Activated CD4-positive, alpha-beta T cell treated with anti-CD3 and anti-CD28 coated beads, Interleukin-2, amount 10 ng/mL, durations not matched to agents 24 days and 14 days (primary cell): ENCODE measurements at regions not wholly inside any gene's neighbourhood (a gene's known extent, or its start where the extent isn't known, plus 50 kb on each side); places are given as distances from the start of the nearest gene placed in this dataset.

Experiments
- DNase-seq: peaks from one replicate; pipeline ENCODE4 v3.0.0; 2022
- H3K27ac Mint-ChIP-seq: one replicate; pipeline ENCODE4 v1.8.0; 2022; ENCODE audit warnings: mild to moderate bottlenecking, mixed read lengths
- H3K27me3 Mint-ChIP-seq: one replicate; pipeline ENCODE4 v1.8.0; 2022; ENCODE audit warnings: mixed read lengths
- H3K36me3 Mint-ChIP-seq: one replicate; pipeline ENCODE4 v1.8.0; 2022; ENCODE audit warnings: low read depth, mild to moderate bottlenecking, mixed read lengths
- H3K4me1 Mint-ChIP-seq: one replicate; pipeline ENCODE4 v1.8.0; 2021; ENCODE audit warnings: mixed read lengths
- H3K4me3 Mint-ChIP-seq: one replicate; pipeline ENCODE4 v1.8.0; 2022; ENCODE audit warnings: mild to moderate bottlenecking, moderate library complexity, mixed read lengths
- H3K9me3 Mint-ChIP-seq: one replicate; pipeline ENCODE4 v1.8.0; 2021; ENCODE audit warnings: mixed read lengths
- intact Hi-C: fragments of 100-400 bp; cut with micrococcal nuclease; formaldehyde crosslinking; loops from one replicate; pipeline ENCODE4 v1.15.1; 2023

DNA sequence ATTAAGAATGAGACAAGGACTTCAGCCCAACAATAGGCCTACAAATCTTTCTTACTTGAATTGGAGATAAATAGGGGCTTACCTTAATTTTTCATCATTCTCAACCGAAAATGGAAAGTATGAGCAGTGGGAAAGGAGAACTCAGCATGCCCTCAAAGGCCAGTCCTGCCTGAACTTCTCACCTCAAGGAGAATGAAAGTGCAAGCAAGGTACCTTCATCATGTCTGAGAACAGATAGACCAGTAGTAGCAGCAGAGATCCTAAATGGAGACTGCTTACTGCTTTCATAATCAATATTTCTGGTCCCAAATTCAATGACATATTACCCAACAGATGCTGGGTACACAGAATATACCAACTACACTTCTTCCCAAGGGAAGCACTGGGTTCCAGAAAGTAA is 194.0 kb upstream of the SLITRK1 start:
- H3K4me1 Mint-ChIP-seq: no peaks in the 10 kb centered on the region
- H3K27me3 Mint-ChIP-seq: no peaks in the 10 kb centered on the region
- H3K27ac Mint-ChIP-seq: no peak overlapping the region
- no peak for DNase-seq
- intact Hi-C loops: no loop called here
- H3K9me3 Mint-ChIP-seq: no peaks in the 10 kb centered on the region
- H3K36me3 Mint-ChIP-seq: no peaks in the 10 kb centered on the region
- H3K4me3 Mint-ChIP-seq: no peak overlapping the region

DNA sequence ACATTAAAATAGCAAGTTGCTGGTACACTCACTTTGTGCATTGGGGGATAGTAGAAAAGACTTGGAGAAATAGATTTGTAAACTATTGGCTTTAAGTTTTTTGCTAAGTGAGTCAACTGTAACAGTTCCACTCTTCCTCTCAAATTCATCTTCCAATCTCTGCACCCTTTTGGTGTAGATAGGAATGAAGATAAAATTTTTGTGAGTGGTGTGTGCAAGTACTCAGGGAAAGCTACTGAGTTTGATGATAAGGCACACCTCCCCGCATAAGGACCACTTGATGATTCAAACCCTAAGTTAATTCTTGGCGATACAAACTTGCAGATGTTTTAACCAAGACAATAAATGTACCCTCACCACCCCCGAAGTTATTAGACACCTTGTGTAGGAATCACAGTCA is 168.3 kb upstream of the SLITRK1 start:
- no peaks in the 10 kb centered on the region for H3K36me3 Mint-ChIP-seq
- no peak for DNase-seq
- H3K9me3 Mint-ChIP-seq: no peaks in the 10 kb centered on the region
- intact Hi-C loops: no loop called here
- H3K27me3 Mint-ChIP-seq: no peaks in the 10 kb centered on the region
- H3K4me1 Mint-ChIP-seq: no peaks in the 10 kb centered on the region
- no peak overlapping the region for H3K4me3 Mint-ChIP-seq
- H3K27ac Mint-ChIP-seq: no peak overlapping the region

DNA sequence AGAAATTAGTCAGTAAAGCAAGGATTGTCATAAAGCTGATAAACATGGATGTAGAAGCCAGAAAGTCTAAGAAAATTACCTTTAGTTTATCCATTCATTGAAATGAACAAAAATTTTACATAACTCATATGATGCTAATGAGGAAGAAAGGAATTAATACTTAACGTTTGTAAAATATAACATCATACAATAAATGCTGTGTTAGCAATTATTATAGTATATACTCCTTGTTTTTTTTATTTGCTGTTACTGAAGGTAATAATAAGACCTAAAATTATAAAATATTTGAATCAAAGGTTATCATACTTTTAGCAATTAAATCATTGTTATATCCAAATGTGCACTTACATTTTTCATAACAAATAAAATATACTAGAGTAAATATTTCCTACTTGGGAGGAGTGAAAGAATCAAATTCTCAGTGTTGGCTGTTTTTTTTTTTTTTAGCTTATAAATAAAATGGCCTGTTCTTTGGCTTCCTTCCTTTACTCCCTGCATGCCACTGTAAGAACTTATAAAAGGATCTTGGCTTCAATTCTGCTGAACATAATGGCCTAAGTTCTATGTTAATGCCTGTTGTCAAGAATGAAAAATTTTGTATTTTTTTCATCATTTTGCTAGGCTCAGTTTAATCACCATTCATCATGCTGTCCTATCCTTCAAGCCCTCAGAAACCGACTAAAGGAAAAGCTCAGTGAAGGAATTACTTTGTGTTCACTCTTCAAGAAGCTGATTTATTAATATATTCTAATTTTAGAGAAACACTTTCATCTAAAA is 167.4 kb upstream of the SLITRK1 start:
- Mint-ChIP-seq H3K4me1 (no peaks in the 10 kb centered on the region), H3K36me3 (no peaks in the 10 kb centered on the region)
- no peak for DNase-seq

DNA sequence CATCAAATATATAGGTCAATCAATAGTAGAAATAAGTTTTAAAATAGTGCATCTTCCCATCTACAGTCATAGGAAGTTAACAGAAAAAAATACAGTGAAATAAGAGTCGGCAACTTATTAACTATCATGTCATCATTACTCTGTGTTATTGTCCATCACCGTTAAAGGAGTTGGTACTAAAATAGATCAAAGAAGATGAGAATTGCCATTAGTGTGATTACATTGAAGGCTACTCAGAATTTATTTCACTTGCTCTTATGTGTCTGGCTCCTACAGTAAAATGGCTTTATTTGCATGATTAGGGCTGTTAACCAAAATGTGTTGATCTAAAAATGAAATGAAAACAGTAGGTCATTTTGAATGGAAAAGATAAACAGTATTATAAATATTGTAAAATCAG is 162.5 kb upstream of the SLITRK1 start:
- Mint-ChIP-seq H3K9me3 (no peaks in the 10 kb centered on the region), H3K4me1 (no peaks in the 10 kb centered on the region), H3K4me3 (no peak overlapping the region), H3K27ac (no peak overlapping the region), H3K27me3 (no peaks in the 10 kb centered on the region), H3K36me3 (no peaks in the 10 kb centered on the region)
- intact Hi-C loops: no loop called here
- DNase-seq: no peak

More for the DNA sequence above, 167.4 kb upstream of the SLITRK1 start:
- no peak overlapping the region for H3K27ac Mint-ChIP-seq
- H3K27me3 Mint-ChIP-seq: no peaks in the 10 kb centered on the region
- H3K9me3 Mint-ChIP-seq: no peaks in the 10 kb centered on the region
- intact Hi-C loops: no loop called here
- H3K4me3 Mint-ChIP-seq: no peak overlapping the region

DNA sequence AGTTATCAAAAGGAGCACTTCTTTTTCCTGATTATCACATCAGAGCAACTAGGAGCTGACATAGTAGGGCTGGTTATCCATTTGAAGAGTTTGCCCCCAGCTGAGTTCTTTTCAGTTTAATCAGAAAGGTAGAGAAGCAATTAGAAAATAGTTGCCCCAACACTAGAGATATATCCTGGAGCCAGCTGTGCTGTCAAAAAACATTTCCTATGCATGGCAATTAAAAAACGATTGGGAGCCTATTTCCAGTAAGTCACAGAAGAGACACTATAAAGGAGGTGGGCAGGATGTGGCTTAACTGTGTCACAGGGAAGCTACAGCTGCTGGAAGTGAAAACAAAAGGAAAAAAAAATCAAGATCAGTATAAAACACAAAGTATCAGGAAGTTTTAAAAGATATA is 155.7 kb upstream of the SLITRK1 start:
- peak; percentile 56 for DNase-seq

DNA sequence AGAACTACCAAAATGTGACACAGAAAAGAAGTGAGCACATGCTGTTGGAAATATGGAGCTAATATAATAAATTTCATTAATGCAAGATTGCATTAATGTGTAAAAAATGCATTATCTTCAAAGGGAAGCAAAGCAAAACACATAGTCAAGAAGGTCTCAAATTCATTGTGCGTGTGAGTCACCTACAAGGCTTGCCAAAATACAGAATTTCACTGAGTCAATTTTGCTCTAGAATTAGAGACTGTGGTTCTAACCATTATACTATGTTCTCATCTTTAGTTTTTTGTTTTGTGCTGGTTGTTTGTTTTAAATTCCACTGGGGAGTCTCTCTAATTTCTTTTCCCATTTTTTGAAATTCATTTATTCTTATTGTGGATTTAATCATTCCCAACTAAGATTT is 149.8 kb upstream of the SLITRK1 start:
- intact Hi-C loops: no loop called here
- Mint-ChIP-seq H3K9me3 (peaks cover 11% of the 10 kb centered on the region), H3K27me3 (no peaks in the 10 kb centered on the region), H3K27ac (no peak overlapping the region), H3K36me3 (no peaks in the 10 kb centered on the region), H3K4me3 (no peak overlapping the region), H3K4me1 (no peaks in the 10 kb centered on the region)
- DNase-seq: no peak

More for the DNA sequence above, 155.7 kb upstream of the SLITRK1 start:
- H3K4me1 Mint-ChIP-seq: peaks cover 7% of the 10 kb centered on the region
- no peak overlapping the region for H3K27ac Mint-ChIP-seq
- peaks cover 3% of the 10 kb centered on the region for H3K9me3 Mint-ChIP-seq
- H3K36me3 Mint-ChIP-seq: no peaks in the 10 kb centered on the region
- H3K4me3 Mint-ChIP-seq: no peak overlapping the region
- H3K27me3 Mint-ChIP-seq: no peaks in the 10 kb centered on the region
- intact Hi-C loops: no loop called here

DNA sequence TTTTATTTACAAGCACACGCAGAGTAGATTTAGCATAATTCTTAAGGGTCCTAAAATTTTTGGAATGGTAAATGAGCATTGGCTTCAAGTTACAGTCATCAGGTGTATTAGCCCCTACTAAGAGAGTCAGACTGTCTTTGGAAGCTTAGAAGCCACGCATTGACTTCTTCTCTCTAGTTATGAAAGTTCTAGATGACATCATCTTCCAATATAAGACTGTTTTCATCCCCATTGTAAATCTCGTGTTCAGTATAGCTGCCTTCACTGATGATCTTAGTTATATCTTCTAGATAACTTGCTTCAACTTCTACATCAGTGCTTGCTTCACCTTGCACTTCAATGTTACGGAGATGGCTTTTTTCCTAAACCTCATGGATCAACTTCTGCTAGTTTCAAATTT is 148.8 kb upstream of the SLITRK1 start:
- Mint-ChIP-seq H3K36me3 (no peaks in the 10 kb centered on the region), H3K27ac (no peak overlapping the region), H3K4me1 (no peaks in the 10 kb centered on the region), H3K4me3 (no peak overlapping the region), H3K27me3 (no peaks in the 10 kb centered on the region), H3K9me3 (peaks cover 11% of the 10 kb centered on the region)
- intact Hi-C loops: no loop called here
- DNase-seq: no peak

DNA sequence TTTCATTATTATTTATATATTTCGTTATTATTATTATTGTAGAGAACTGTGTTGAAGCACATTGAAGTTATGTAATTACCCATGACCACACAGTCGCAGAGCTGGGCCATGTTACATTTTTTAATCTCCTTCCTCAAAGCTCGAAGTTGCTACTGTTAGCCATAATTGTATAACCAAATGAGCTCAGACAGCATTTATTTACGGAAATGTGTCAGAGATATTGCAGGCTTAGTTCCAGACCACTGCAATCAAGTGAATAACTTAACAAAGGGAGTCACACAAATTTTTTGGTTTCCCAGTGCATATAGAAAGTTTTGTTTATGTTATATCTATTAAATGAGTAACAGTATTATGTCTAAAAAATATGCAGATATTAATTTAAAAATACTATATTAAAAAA is 147.1 kb upstream of the SLITRK1 start:
- Mint-ChIP-seq H3K27ac (no peak overlapping the region), H3K36me3 (no peaks in the 10 kb centered on the region), H3K4me3 (no peak overlapping the region), H3K27me3 (no peaks in the 10 kb centered on the region), H3K4me1 (no peaks in the 10 kb centered on the region), H3K9me3 (peaks cover 7% of the 10 kb centered on the region)
- intact Hi-C loops: no loop called here
- DNase-seq: no peak

DNA sequence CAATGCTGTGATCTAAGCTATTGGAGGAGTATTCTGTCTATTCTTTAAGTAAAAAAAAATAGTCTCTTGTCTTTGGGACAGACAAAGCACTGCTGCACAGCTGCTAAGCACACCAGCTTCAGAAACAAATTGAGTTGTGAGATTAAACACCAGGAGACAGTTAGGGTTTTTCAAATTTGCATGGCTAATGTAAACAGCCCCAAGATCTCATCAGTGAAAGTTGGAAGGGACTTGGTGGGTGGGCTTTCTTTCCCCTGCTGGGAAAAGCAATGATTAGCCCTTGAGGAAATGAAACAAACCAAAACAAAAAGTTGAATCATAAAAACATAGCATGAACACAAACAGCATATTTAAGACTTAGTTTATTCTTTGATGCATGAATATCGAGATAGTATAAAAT is 143.6 kb upstream of the SLITRK1 start:
- Mint-ChIP-seq H3K27me3 (no peaks in the 10 kb centered on the region), H3K4me1 (no peaks in the 10 kb centered on the region), H3K4me3 (no peak overlapping the region), H3K36me3 (no peaks in the 10 kb centered on the region), H3K9me3 (no peaks in the 10 kb centered on the region), H3K27ac (no peak overlapping the region)
- intact Hi-C loops: no loop called here
- DNase-seq: no peak

DNA sequence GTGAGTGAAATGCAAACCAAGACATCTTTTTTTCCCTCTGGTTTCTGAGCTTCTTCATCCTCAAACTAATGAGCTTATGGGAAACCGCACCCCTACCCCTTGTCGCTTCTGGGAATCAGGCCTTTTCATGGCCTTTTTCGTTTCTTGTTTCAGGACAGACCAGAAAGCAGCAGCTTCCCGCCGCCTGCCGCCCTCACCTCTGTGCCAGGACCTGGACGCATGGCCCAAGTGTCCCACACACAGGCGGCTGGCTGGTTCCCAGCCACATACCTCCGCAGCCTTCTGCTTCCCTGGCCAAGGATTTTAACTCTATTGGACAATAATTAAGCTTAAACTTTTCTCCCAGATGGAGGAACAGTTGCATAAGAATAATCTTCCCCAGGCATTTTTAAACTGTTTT is 114.1 kb upstream of the SLITRK1 start:
- no peaks in the 10 kb centered on the region for H3K4me1 Mint-ChIP-seq
- H3K36me3 Mint-ChIP-seq: no peaks in the 10 kb centered on the region
- intact Hi-C loops: no loop called here
- H3K27ac Mint-ChIP-seq: no peak overlapping the region
- H3K4me3 Mint-ChIP-seq: no peak overlapping the region
- no peak for DNase-seq
- H3K9me3 Mint-ChIP-seq: no peaks in the 10 kb centered on the region
- no peaks in the 10 kb centered on the region for H3K27me3 Mint-ChIP-seq

DNA sequence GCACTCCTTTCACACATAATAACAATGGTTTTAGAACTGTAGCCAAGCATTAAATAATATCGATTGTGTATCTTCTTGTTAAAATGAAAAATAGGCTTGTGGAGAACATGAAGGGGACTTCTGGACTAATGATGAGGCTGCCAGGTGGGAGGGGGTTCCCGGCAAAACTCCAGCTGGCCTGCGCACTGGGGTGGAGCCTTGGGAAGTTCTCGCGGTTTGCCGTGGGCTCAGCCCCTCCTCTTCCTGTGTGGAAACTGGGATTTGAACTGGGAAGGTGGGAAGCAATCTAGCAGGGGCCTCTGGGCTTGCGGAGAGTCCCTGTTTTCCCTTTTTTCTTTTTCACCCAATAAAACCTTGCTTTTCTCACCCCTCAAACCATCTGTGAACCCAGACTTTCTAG is 113.7 kb upstream of the SLITRK1 start:
- Mint-ChIP-seq H3K4me1 (no peaks in the 10 kb centered on the region), H3K4me3 (no peak overlapping the region), H3K27ac (no peak overlapping the region), H3K27me3 (no peaks in the 10 kb centered on the region), H3K9me3 (no peaks in the 10 kb centered on the region), H3K36me3 (no peaks in the 10 kb centered on the region)
- intact Hi-C loops: no loop called here
- DNase-seq: no peak

DNA sequence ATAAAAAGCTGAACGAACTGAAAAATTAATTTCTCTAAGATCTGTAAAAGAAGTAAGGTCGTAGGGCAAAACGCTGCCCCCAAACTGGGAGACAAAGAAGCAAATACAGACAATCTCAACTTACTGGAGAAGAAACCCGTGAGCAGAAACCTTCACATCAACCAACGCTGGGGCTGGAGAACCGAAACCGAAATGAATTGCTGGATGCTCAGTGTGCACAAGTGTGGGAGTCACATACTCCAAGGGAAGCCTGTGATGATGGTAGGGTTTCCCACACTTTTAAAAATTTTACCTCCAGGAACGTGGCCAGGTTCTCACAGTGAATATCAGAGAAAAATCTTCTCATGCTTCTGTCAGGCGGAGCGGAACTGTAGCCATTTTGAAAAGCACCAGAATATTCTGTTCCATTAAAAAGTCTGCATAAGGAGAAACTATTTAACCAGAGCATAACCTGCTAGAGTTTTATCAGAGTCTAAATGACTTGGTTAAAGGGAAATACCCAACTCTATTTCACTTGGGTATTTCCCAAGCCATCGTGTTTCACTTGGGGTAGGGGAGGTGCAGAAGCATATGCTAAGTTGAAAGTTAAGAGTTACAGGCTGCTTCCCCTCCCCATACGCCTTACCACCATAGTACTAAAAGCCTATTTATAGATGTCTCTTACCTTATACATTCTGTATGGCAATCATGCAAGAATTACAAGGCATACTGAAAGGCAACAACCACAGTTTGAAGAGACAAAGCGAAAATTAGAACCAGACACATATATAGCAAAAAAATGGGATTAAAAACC is 110.5 kb upstream of the SLITRK1 start:
- H3K9me3 Mint-ChIP-seq: no peaks in the 10 kb centered on the region

DNA sequence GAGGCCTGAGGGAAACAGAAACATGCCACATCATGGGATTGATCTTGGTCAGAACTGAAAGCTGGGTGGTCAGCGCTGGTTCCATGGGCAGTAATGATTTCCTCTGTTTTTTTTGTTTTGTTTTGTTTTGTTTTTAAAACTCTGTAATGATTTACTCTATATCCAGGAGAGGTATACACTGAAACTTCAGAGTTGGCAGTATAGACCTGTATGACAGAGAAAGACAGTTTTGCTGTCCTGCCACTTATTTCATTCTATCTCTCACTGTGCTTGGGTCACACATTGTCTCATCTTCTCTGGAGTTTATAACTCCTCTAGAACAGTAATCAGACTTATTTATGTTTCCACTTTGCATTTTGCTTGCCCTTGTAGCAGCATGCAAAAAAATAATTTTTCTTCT is 105.1 kb upstream of the SLITRK1 start:
- Mint-ChIP-seq H3K4me1 (no peaks in the 10 kb centered on the region), H3K27me3 (no peaks in the 10 kb centered on the region), H3K27ac (no peak overlapping the region), H3K9me3 (no peaks in the 10 kb centered on the region), H3K4me3 (no peak overlapping the region), H3K36me3 (no peaks in the 10 kb centered on the region)
- intact Hi-C loops: no loop called here
- DNase-seq: no peak

More for the DNA sequence above, 110.5 kb upstream of the SLITRK1 start:
- H3K27ac Mint-ChIP-seq: no peak overlapping the region
- H3K36me3 Mint-ChIP-seq: no peaks in the 10 kb centered on the region
- H3K27me3 Mint-ChIP-seq: no peaks in the 10 kb centered on the region
- H3K4me1 Mint-ChIP-seq: no peaks in the 10 kb centered on the region
- no peak for DNase-seq
- no peak overlapping the region for H3K4me3 Mint-ChIP-seq
- intact Hi-C loops: no loop called here

DNA sequence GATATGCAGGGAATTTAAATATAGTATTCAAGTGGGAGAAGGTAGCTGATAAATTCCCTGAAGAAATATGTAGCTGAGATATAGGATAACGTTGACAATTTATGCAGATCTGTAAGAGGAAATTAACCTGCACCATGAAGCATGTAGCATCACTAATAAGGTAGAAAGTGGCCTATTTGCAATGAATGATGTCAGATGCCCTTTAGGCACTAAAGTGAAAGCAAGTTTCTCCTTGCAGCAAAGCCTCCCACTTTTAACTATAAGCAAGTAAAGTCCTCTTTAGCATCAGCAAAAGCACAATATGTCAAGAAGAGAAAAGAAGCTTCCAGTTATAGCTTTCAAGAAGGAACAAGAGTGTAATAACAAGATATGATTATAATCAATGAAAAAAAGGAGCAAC is 102.5 kb upstream of the SLITRK1 start:
- DNase-seq: no peak
- Mint-ChIP-seq H3K27ac (no peak overlapping the region), H3K4me1 (no peaks in the 10 kb centered on the region), H3K36me3 (no peaks in the 10 kb centered on the region), H3K27me3 (no peaks in the 10 kb centered on the region), H3K9me3 (no peaks in the 10 kb centered on the region), H3K4me3 (no peak overlapping the region)
- intact Hi-C loops: no loop called here
